ENCODE measurements at regions not wholly inside any gene's neighbourhood (a gene's known extent, or its start where the extent isn't known, plus 50 kb on each side); places are given as distances from the start of the nearest gene placed in this dataset.

- TF ChIP-seq CTCF (IDR thresholded peaks at IDR 0.05 in 4 of 5, conservative IDR thresholded peaks at IDR 0.05 in 1 of 5) (no peak), POLR2A (IDR thresholded peaks at IDR 0.05) (no peak)
Observed at GRCh38 chr14:94831085-94831484, 61.2 kb upstream of the GSC start.

Measured in gastrocnemius medialis (tissue), 4 donors.